Heart right ventricle (tissue), 16 donors: ENCODE measurements at regions not wholly inside any gene's neighbourhood (a gene's known extent, or its start where the extent isn't known, plus 50 kb on each side); places are given as distances from the start of the nearest gene placed in this dataset.

Source experiments
- ATAC-seq, 8 donors: fragments of 200-7000 bp; cut with Tn5 transposase; one replicate each; pipeline ENCODE4 v1.9.1; 2020; ENCODE audit warnings: mild to moderate bottlenecking in 8 of 8, moderate library complexity in 8 of 8, moderate number of reproducible peaks in 1 of 8
- DNase-seq, 2 donors: peaks; one replicate each; pipeline ENCODE4 v3.0.0-alpha.2; 2020
- H3K27ac ChIP-seq, 10 donors: fragments of 200-600 bp; sonication (generic) in 2 of 10; one replicate each; pipeline versions ENCODE4 v1.5.0 to v1.8.0; 2020 to 2022; ENCODE audit warnings: mild to moderate bottlenecking in 3 of 10
- H3K27me3 ChIP-seq, 7 donors: fragments of 200-600 bp; one replicate each; pipeline ENCODE4 v1.8.0; 2021 to 2022; ENCODE audit warnings: mild to moderate bottlenecking in 2 of 7
- H3K36me3 ChIP-seq, 9 donors: fragments of 200-600 bp; sonication (generic) in 1 of 9; one replicate each; pipeline versions ENCODE4 v1.5.0 to v1.8.0; 2020 to 2022; ENCODE audit warnings: mild to moderate bottlenecking in 2 of 9
- H3K4me1 ChIP-seq, 9 donors: fragments of 200-600 bp; sonication (generic) in 1 of 9; one replicate each; pipeline versions ENCODE4 v1.5.0 to v1.8.0; 2020 to 2022; ENCODE audit warnings: mild to moderate bottlenecking in 4 of 9
- H3K4me3 ChIP-seq, 10 donors: fragments of 200-600 bp; sonication (generic) in 2 of 10; one replicate each; pipeline versions ENCODE4 v1.5.0 to v1.8.0; 2020 to 2022; ENCODE audit warnings: mild to moderate bottlenecking in 7 of 10, moderate library complexity in 2 of 10
- H3K9me3 ChIP-seq, 11 donors: fragments of 200-600 bp in 10 of 11; sonication (generic) in 2 of 11; one replicate each; pipeline versions ENCODE4 v1.5.0 to v1.8.0; 2013 to 2022; ENCODE audit warnings: mild to moderate bottlenecking in 2 of 11, control low read depth in 1 of 11, moderate library complexity in 1 of 11
- WGBS, 2 donors: extraction: QIAGEN DNeasy Blood & Tissue Kit; methylation state at CpG; one replicate each; pipeline ENCODE4 v1.1.7; 2013; ENCODE audit warnings: inconsistent platforms in 1 of 2; 5-methylcytosine and 5-hydroxymethylcytosine counted together
- intact Hi-C, 10 donors: fragments of 100-400 bp; cut with DNase I; formaldehyde crosslinking; loops; one replicate each; pipeline versions ENCODE4 v1.11.1 to v1.14.2; 2022
- TF ChIP-seq, protein P1 (sequence below), 9 donors: fragments of 200-600 bp; sonication (generic) in 2 of 9; IDR thresholded peaks; one replicate each; pipeline versions ENCODE4 v1.5.0 to v1.8.0; 2021 to 2022; ENCODE audit warnings: antibody characterized with exemption in 9 of 9, mild to moderate bottlenecking in 5 of 9, moderate library complexity in 1 of 9
- donor health status: Arrhythmogenic right ventricular cardiomyopathy.
- donor health status: ischemic (EF 13 %, LVEDD 7.1; RV severe dilation, severe dysfunction).
- donor health status: healthy with polysubstance abuse.
- donor health status: DM: no; HTN: yes; CAD: no.
- donor health status: DM: no; HTN: no; CAD: no.
- donor health status: ischemic (EF 25% LVEDD 6.9; RV normal size, moderate dysfunction).
- donor health status: ischemic (EF 25% LVEDD 5.7; RV mildly dilated, moderate dysfunction).
- donor health status: healthy.
- donor health status: DM: yes; HTN: yes; CAD: no.
- donor health status: Ischemic cardiomyopathy.
- donor health status: ischemic (EF 35%, LVEDD 5.7; RV mildly dilated, moderate dysfunction).
- donor health status: nonischemic (EF 11% LVEDD 7.7; RV severe dilation, severe dysfunction).
- donor health status: DM: yes; HTN: yes; CAD: no.
- donor health status: PGD.
- donor health status: ischemic (EF 29% LVEDD 5.4; RV normal size, mild dysfunction).
- donor health status: nonischemic (EF 23%, LVEDD 6.1; RV moderate dilation, normal function).

- no peaks in the 10 kb centered on the region for H3K4me1 ChIP-seq
- no peak overlapping the region for H3K4me3 ChIP-seq
- 65 to 74% methylated on average over 5 of the region's 5 CpGs for WGBS, 2 donors
- TF ChIP-seq, protein P1, sequence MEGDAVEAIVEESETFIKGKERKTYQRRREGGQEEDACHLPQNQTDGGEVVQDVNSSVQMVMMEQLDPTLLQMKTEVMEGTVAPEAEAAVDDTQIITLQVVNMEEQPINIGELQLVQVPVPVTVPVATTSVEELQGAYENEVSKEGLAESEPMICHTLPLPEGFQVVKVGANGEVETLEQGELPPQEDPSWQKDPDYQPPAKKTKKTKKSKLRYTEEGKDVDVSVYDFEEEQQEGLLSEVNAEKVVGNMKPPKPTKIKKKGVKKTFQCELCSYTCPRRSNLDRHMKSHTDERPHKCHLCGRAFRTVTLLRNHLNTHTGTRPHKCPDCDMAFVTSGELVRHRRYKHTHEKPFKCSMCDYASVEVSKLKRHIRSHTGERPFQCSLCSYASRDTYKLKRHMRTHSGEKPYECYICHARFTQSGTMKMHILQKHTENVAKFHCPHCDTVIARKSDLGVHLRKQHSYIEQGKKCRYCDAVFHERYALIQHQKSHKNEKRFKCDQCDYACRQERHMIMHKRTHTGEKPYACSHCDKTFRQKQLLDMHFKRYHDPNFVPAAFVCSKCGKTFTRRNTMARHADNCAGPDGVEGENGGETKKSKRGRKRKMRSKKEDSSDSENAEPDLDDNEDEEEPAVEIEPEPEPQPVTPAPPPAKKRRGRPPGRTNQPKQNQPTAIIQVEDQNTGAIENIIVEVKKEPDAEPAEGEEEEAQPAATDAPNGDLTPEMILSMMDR (IDR thresholded peaks at IDR 0.05): no peak
- H3K27ac ChIP-seq: no peak overlapping the region
- intact Hi-C loops: no loop called here
- no peak for ATAC-seq
- no peak for DNase-seq
- H3K27me3 ChIP-seq: peaks cover 0 to 4% (median 0%) of the 10 kb centered on the region in 7 donors
- no peaks in the 10 kb centered on the region for H3K9me3 ChIP-seq
- no peaks in the 10 kb centered on the region for H3K36me3 ChIP-seq
Measured at GRCh38 chr14:97517566-97518234, 720.5 kb downstream of the VRK1 start.

- DNase-seq (no peak), ATAC-seq (no peak)
- Histone ChIP-seq H3K27ac (no peak overlapping the region), H3K27me3 (peaks cover 0 to 23% (median 0%) of the 10 kb centered on the region in 7 donors), H3K36me3 (no peaks in the 10 kb centered on the region), H3K4me1 (no peaks in the 10 kb centered on the region), H3K9me3 (no peaks in the 10 kb centered on the region), H3K4me3 (no peak overlapping the region)
- WGBS, 2 donors: 22 to 33% methylated on average over 3 of the region's 3 CpGs
- TF ChIP-seq, protein P1 (IDR thresholded peaks at IDR 0.05): no peak
- intact Hi-C loops: no loop called here
Measured at GRCh38 chr14:97523936-97524335, 726.8 kb downstream of the VRK1 start.

DNA sequence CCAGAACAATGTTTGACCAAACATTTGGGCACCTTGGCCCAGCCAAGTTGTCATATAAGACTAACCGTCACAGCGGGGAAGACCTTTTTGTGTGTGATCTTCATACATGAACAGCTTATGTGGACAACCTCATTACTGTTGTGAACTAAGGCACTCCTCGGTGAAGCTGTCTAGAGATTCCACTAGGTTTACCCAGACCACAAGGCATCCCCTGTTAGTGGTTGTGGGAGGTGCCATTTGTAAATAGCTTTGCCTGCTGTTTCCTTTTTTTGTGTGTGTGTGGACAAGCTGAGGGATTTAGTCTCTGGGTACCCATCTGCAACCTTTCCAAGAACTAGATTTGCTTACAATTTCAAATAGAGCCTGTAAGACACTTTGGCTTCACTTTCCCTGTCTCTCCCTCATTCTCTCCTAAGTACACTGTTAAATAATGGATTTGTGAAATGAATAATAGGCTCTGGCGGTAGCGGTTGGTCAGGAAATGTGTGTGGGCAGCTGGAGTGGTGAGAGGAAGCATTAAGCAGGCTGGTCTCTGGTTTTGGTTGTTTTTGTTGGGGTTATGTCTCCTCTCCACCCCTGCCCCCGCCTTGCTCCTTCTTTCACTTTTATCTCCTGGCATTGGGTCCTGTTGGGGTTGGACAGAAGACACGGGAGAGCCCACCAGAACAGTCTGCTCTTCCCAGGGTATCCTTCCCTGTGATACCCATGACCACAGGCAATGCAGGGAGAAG, 727.6 kb downstream of the VRK1 start:
- ATAC-seq (no peak), DNase-seq (no peak)
- Histone ChIP-seq H3K27ac (no peak overlapping the region), H3K4me3 (no peak overlapping the region), H3K36me3 (no peaks in the 10 kb centered on the region), H3K27me3 (peaks cover 0 to 23% (median 0%) of the 10 kb centered on the region in 7 donors), H3K9me3 (no peaks in the 10 kb centered on the region), H3K4me1 (no peaks in the 10 kb centered on the region)
- WGBS, 2 donors: 66 to 71% methylated on average over 7 of the region's 7 CpGs
- intact Hi-C loops: no loop called here
- TF ChIP-seq, protein P1 (IDR thresholded peaks at IDR 0.05): no peak

GRCh38 chr14:97527993-97528392, 730.8 kb downstream of the VRK1 start:
- no peaks in the 10 kb centered on the region for H3K36me3 ChIP-seq
- intact Hi-C loops: no loop called here
- H3K9me3 ChIP-seq: no peaks in the 10 kb centered on the region
- no peaks in the 10 kb centered on the region for H3K4me1 ChIP-seq
- ATAC-seq (no peak), DNase-seq (no peak)
- peaks cover 0 to 30% (median 0%) of the 10 kb centered on the region in 7 donors for H3K27me3 ChIP-seq
- 75 to 77% methylated on average over 4 of the region's 4 CpGs for WGBS, 2 donors
- TF ChIP-seq, protein P1 (IDR thresholded peaks at IDR 0.05): no peak
- H3K4me3 ChIP-seq: no peak overlapping the region
- H3K27ac ChIP-seq: no peak overlapping the region
